ENCODE measurements at regions not wholly inside any gene's neighbourhood (a gene's known extent, or its start where the extent isn't known, plus 50 kb on each side); places are given as distances from the start of the nearest gene placed in this dataset.
"Not testable (repeated sequence)": the region's sequence is repeated elsewhere in the genome, so short reads cannot be mapped to it uniquely, and the experiment has no call there.

DNA sequence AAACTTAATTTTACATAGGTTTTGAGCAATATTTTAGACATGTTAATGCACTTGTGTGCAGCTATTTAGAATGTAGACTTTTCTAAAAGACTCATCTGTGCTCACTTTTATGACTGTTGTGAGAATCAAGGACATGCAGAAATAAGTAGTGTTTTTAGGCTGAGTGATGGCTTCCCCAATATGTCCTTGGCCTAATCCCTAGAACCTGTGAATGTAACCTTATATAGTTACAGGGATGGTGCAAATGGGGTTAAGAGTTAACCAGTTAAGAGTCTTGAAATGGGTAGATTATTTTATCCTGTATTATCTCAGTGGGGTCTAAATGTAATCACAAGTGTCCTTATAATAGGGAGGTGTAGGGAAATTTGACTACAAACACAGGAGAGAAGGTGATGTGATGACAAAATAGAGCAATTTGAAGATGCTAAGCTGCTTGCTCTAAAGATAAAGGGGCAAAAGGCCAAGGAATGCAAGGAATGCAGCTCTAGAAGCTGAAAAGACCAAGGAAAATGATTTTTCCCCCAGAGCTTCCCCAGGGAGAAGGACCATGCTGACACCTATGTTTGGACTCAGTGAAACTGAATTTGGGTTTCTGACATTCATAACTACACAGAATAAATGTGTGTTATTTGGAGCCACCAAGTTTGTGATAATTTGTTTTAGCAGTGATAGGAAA lies 298.0 kb upstream of the PAPPA start:
- Histone ChIP-seq H3K27ac (ENCODE audit: low read depth, low read length) (no peak overlapping the region), H3K27me3 (ENCODE audit: low read length) (no peaks in the 10 kb centered on the region), H3F3A (ENCODE audit: insufficient read depth) (no peaks in the 10 kb centered on the region), H3K4me3 (ENCODE audit: insufficient read depth, low read length, poor library complexity, severe bottlenecking) (no peak overlapping the region), H3K4me2 (ENCODE audit: low read depth, low read length, poor library complexity, severe bottlenecking) (no peak overlapping the region), H3K9me2 (replicated peaks; ENCODE audit: insufficient read depth, low read length) (no peaks in the 10 kb centered on the region), H3K79me2 (ENCODE audit: insufficient read depth, low read length) (no peaks in the 10 kb centered on the region), H4K20me1 (ENCODE audit: low read depth, low read length) (no peaks in the 10 kb centered on the region), H2AFZ (ENCODE audit: low read depth, low read length, severe bottlenecking) (no peak overlapping the region), H3K9ac (ENCODE audit: low read length) (no peak overlapping the region), H3K9me3 (ENCODE audit: insufficient read depth, low read length) (no peaks in the 10 kb centered on the region), H3K36me3 (ENCODE audit: low read length) (no peaks in the 10 kb centered on the region)
- no peak for TF ChIP-seq EZH2phosphoT487 (conservative IDR thresholded peaks at IDR 0.05; ENCODE audit: low read length)
- TF ChIP-seq, protein P1, sequence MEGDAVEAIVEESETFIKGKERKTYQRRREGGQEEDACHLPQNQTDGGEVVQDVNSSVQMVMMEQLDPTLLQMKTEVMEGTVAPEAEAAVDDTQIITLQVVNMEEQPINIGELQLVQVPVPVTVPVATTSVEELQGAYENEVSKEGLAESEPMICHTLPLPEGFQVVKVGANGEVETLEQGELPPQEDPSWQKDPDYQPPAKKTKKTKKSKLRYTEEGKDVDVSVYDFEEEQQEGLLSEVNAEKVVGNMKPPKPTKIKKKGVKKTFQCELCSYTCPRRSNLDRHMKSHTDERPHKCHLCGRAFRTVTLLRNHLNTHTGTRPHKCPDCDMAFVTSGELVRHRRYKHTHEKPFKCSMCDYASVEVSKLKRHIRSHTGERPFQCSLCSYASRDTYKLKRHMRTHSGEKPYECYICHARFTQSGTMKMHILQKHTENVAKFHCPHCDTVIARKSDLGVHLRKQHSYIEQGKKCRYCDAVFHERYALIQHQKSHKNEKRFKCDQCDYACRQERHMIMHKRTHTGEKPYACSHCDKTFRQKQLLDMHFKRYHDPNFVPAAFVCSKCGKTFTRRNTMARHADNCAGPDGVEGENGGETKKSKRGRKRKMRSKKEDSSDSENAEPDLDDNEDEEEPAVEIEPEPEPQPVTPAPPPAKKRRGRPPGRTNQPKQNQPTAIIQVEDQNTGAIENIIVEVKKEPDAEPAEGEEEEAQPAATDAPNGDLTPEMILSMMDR (IDR thresholded peaks at IDR 0.05; ENCODE audit: insufficient read depth, low read length, poor library complexity, severe bottlenecking): no peak

DNA sequence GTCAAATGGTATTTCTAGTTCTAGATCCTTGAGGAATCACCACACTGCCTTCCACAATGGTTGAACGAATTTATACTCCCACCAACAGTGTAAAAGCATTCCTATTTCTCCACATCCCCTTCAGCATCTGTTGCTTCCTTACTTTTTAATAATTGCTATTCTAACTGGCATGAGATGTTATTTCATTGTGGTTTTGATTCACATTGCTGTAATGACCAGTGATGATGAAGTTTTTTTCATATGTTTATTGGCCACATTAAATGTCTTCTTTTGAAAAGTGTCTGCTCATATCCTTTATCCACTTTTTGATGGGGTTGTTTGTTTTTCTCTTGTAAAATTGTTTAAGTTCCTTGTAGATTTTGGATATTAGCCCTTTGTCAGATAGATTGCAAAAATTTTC lies 295.2 kb upstream of the PAPPA start:
- H2AFZ ChIP-seq (ENCODE audit: low read depth, low read length, severe bottlenecking); H3K27me3 ChIP-seq (ENCODE audit: low read length); H3K79me2 ChIP-seq (ENCODE audit: insufficient read depth, low read length); H3K36me3 ChIP-seq (ENCODE audit: low read length); H3K9me2 ChIP-seq (replicated peaks; ENCODE audit: insufficient read depth, low read length); H3K27ac ChIP-seq (ENCODE audit: low read depth, low read length); H3K4me3 ChIP-seq (ENCODE audit: insufficient read depth, low read length, poor library complexity, severe bottlenecking); H3K9ac ChIP-seq (ENCODE audit: low read length); H3K9me3 ChIP-seq (ENCODE audit: insufficient read depth, low read length); H4K20me1 ChIP-seq (ENCODE audit: low read depth, low read length); H3F3A ChIP-seq (ENCODE audit: insufficient read depth); H3K4me2 ChIP-seq (ENCODE audit: low read depth, low read length, poor library complexity, severe bottlenecking): not testable (repeated sequence)

- H3K4me3 ChIP-seq (ENCODE audit: insufficient read depth, low read length, poor library complexity, severe bottlenecking): no peak overlapping the region
- no peaks in the 10 kb centered on the region for H3K79me2 ChIP-seq (ENCODE audit: insufficient read depth, low read length)
- H3K27ac ChIP-seq (ENCODE audit: low read depth, low read length): no peak overlapping the region
- H3K9me2 ChIP-seq (replicated peaks; ENCODE audit: insufficient read depth, low read length): no peaks in the 10 kb centered on the region
- H3K27me3 ChIP-seq (ENCODE audit: low read length): no peaks in the 10 kb centered on the region
- no peak for TF ChIP-seq EZH2phosphoT487 (conservative IDR thresholded peaks at IDR 0.05; ENCODE audit: low read length)
- TF ChIP-seq, protein P1 (IDR thresholded peaks at IDR 0.05; ENCODE audit: insufficient read depth, low read length, poor library complexity, severe bottlenecking): no peak
- H3K9me3 ChIP-seq (ENCODE audit: insufficient read depth, low read length): no peaks in the 10 kb centered on the region
- H3K9ac ChIP-seq (ENCODE audit: low read length): no peak overlapping the region
- H3K4me2 ChIP-seq (ENCODE audit: low read depth, low read length, poor library complexity, severe bottlenecking): no peak overlapping the region
- H2AFZ ChIP-seq (ENCODE audit: low read depth, low read length, severe bottlenecking): no peak overlapping the region
- no peaks in the 10 kb centered on the region for H3K36me3 ChIP-seq (ENCODE audit: low read length)
- no peaks in the 10 kb centered on the region for H3F3A ChIP-seq (ENCODE audit: insufficient read depth)
- no peaks in the 10 kb centered on the region for H4K20me1 ChIP-seq (ENCODE audit: low read depth, low read length)
Measured at GRCh38 chr9:115862021-115862420, 291.6 kb upstream of the PAPPA start.

- no peaks in the 10 kb centered on the region for H3K9me2 ChIP-seq (replicated peaks; ENCODE audit: insufficient read depth, low read length)
- no peak overlapping the region for H3K9ac ChIP-seq (ENCODE audit: low read length)
Measured at GRCh38 chr9:115864581-115864980, 289.0 kb upstream of the PAPPA start.

More at GRCh38 chr9:115864581-115864980, 289.0 kb upstream of the PAPPA start:
- H3K27me3 ChIP-seq (ENCODE audit: low read length): no peaks in the 10 kb centered on the region
- no peak overlapping the region for H2AFZ ChIP-seq (ENCODE audit: low read depth, low read length, severe bottlenecking)
- H3K4me2 ChIP-seq (ENCODE audit: low read depth, low read length, poor library complexity, severe bottlenecking): no peak overlapping the region
- TF ChIP-seq EZH2phosphoT487 (conservative IDR thresholded peaks at IDR 0.05; ENCODE audit: low read length): no peak
- TF ChIP-seq, protein P1 (IDR thresholded peaks at IDR 0.05; ENCODE audit: insufficient read depth, low read length, poor library complexity, severe bottlenecking): no peak
- H3K79me2 ChIP-seq (ENCODE audit: insufficient read depth, low read length): no peaks in the 10 kb centered on the region
- no peak overlapping the region for H3K27ac ChIP-seq (ENCODE audit: low read depth, low read length)
- H3K4me3 ChIP-seq (ENCODE audit: insufficient read depth, low read length, poor library complexity, severe bottlenecking): no peak overlapping the region
- no peaks in the 10 kb centered on the region for H4K20me1 ChIP-seq (ENCODE audit: low read depth, low read length)
- H3F3A ChIP-seq (ENCODE audit: insufficient read depth): no peaks in the 10 kb centered on the region
- no peaks in the 10 kb centered on the region for H3K36me3 ChIP-seq (ENCODE audit: low read length)
- no peaks in the 10 kb centered on the region for H3K9me3 ChIP-seq (ENCODE audit: insufficient read depth, low read length)
